Lung (tissue), 9 donors: ENCODE measurements at regions not wholly inside any gene's neighbourhood (a gene's known extent, or its start where the extent isn't known, plus 50 kb on each side); places are given as distances from the start of the nearest gene placed in this dataset.
"Not testable (repeated sequence)": the region's sequence is repeated elsewhere in the genome, so short reads cannot be mapped to it uniquely, and the experiment has no call there.

Experiments
- ATAC-seq: fragments of 200-7000 bp; cut with Tn5 transposase; one replicate; pipeline ENCODE4 v1.9.1; 2020; ENCODE audit warnings: moderate number of reproducible peaks; ENCODE audit not compliant: insufficient read depth, low FRiP score
- DNase-seq, 3 donors: peaks; one replicate each; pipeline ENCODE4 v3.0.0-alpha.2; 2013 to 2017
- H3K27ac ChIP-seq, 2 donors: one replicate each; pipeline ENCODE4 v1.5.1; 2013; ENCODE audit warnings: mild to moderate bottlenecking in 2 of 2, moderate library complexity in 2 of 2, control low read depth in 1 of 2, inconsistent platforms in 1 of 2, low read depth in 1 of 2, low read length in 1 of 2
- H3K27me3 ChIP-seq, 3 donors: one replicate each; pipeline ENCODE4 v1.5.1; 2013; ENCODE audit warnings: low read length in 2 of 3; ENCODE audit not compliant: control insufficient read depth in 3 of 3, insufficient read depth in 3 of 3
- H3K36me3 ChIP-seq, 4 donors: one replicate each; pipeline ENCODE4 v1.5.1; 2013; ENCODE audit warnings: low read length in 4 of 4, mild to moderate bottlenecking in 1 of 4, moderate library complexity in 1 of 4; ENCODE audit not compliant: control insufficient read depth in 4 of 4, insufficient read depth in 4 of 4
- H3K4me1 ChIP-seq, 5 donors: one replicate each; pipeline ENCODE4 v1.5.1; 2013; ENCODE audit warnings: low read length in 5 of 5, mild to moderate bottlenecking in 2 of 5, moderate library complexity in 1 of 5; ENCODE audit not compliant: control insufficient read depth in 5 of 5, insufficient read depth in 5 of 5
- H3K4me3 ChIP-seq: one replicate; pipeline ENCODE4 v1.5.1; 2013; ENCODE audit warnings: mild to moderate bottlenecking, control low read depth, moderate library complexity
- H3K9ac ChIP-seq, 2 donors: one replicate each; pipeline ENCODE4 v1.5.1; 2013; ENCODE audit warnings: low read length in 2 of 2, control low read depth in 1 of 2; ENCODE audit not compliant: insufficient read depth in 1 of 2
- H3K9me3 ChIP-seq, 4 donors: one replicate each; pipeline ENCODE4 v1.5.1; 2013; ENCODE audit warnings: low read length in 3 of 4, mild to moderate bottlenecking in 1 of 4, moderate library complexity in 1 of 4; ENCODE audit not compliant: control insufficient read depth in 4 of 4, insufficient read depth in 3 of 4
- WGBS, 2 donors: extraction: QIAGEN DNeasy Blood & Tissue Kit; methylation state at CpG; one replicate each; pipeline ENCODE4 v1.1.7; 2013; 5-methylcytosine and 5-hydroxymethylcytosine counted together
- donor health status: Bipolar disorder and iron deficiency.
- donor health status: healthy.
- donor health status: DM: yes; HTN: yes; CAD: no.

DNA sequence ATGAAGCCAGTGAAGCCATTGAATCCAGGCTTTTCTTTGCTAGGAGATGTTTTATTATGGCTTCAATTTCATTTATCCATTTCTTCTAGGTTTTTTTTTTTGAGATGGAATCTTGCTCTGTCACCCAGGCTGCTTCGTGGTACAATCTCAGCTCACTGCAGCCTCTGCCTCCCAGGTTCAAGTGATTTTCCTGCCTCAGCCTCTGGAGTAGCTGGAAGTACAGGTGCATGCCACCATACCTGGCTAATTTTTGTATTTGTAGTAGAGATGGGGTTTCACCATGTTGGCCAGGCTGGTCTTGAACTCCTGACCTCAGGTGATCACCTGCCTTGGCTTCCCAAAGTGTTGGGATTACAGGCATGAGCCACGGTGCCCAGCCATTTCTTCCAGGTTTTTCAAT is 171.6 kb downstream of the CWH43 start:
- not testable (repeated sequence) for ATAC-seq, DNase-seq, H3K27me3 ChIP-seq, H3K4me1 ChIP-seq, H3K9ac ChIP-seq, H3K36me3 ChIP-seq, H3K4me3 ChIP-seq, H3K27ac ChIP-seq
- H3K9me3 ChIP-seq: peaks cover 4 to 31% (median 22%) of the 10 kb centered on the region in 4 donors
- WGBS, 2 donors: 42 to 57% methylated on average over 1 to 2 of the region's 2 CpGs

DNA sequence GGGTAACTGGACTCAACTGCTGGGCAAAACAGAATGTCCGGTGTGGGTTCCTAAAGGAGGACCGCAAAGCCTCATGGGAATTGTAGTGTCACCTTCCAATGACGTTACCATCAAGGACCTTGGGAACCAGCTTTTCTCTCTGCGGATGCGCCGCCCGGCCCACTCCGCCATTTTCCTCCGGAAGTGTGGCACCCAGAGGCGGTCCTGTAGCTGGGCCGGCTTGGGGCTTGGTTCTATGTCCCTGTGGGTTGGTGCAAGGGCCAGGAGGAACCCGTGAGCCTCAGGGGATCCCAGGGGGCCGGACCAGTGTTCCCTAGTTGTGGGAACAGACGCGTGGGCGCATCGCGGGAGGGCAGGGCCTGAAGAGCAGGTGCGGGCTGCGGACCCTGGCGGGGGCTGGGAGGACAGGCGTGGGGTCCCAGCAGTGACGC is 175.1 kb downstream of the CWH43 start:
- H3K27me3 ChIP-seq, H3K27ac ChIP-seq, H3K36me3 ChIP-seq, H3K9me3 ChIP-seq, H3K4me3 ChIP-seq, H3K9ac ChIP-seq, DNase-seq, H3K4me1 ChIP-seq, ATAC-seq: not testable (repeated sequence)
- 79 to 80% methylated on average over 22 to 23 of the region's 23 CpGs for WGBS, 2 donors

DNA sequence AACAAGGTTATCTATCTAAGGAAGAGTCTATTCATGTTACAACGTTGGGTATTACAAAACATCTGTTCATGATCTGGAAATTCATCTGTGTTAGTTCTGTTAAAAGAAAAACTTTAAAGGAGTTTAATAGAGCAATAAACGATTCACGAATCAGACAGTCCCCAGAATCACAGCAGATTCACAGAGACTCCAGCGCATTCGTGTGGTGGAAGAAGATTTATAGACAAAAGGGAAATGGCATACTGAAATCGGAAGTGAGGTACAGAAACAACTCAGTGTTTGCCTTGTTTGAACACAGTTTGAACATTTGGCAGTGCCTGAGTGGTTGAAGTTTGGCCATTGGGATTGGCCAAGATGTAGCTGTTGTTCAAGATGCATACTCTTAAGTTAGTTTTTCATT is 178.8 kb downstream of the CWH43 start:
- not testable (repeated sequence) for H3K4me1 ChIP-seq, H3K27ac ChIP-seq, H3K9me3 ChIP-seq, DNase-seq, H3K9ac ChIP-seq, H3K4me3 ChIP-seq, ATAC-seq, H3K27me3 ChIP-seq, H3K36me3 ChIP-seq
- WGBS, 2 donors: 49 to 61% methylated on average over 6 of the region's 6 CpGs

DNA sequence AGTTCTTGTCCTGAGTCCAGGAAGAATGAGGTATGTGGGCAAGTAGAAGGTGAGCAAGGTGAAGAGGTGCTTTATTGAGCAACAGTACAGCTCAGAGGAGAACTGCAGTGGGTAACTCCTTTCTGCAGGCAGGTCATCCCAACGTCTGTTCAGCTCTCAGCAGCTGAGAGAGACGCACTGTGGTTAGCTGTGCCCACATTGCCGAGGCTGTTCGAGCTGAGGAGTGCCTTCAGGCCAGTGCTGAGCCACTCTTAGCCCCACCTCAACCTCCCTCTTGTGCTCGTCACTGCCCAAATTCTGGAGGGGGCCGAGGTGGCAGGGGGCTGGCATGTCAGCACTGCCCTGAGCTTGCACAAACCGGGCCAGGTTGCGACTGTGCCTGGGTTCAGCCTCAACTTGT is 191.8 kb downstream of the CWH43 start:
- ATAC-seq, H3K4me1 ChIP-seq, H3K27me3 ChIP-seq, H3K9ac ChIP-seq, H3K36me3 ChIP-seq, DNase-seq, H3K4me3 ChIP-seq, H3K9me3 ChIP-seq, H3K27ac ChIP-seq: not testable (repeated sequence)
- 71 to 76% methylated on average over 8 of the region's 8 CpGs for WGBS, 2 donors

DNA sequence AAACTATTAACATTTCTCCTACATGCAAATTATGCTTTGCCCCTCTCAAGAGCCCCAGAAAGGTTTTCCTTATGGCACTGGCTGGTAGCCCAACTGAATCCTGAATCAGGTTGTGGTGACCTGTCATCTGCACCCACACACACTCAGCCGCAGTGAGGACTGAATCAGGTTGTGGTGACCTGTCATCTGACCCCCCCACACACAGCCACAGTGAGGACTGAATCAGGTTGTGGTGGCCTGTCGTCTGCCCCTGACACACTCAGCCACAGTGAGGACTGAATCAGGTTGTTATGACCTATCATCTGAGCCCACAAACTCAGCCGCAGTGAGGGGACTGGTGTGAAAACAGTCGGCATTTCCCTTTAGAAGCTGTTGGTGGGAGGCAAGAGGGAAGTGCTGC is 195.0 kb downstream of the CWH43 start:
- H3K4me1 ChIP-seq, H3K9me3 ChIP-seq, H3K9ac ChIP-seq, H3K27me3 ChIP-seq, H3K27ac ChIP-seq, H3K4me3 ChIP-seq, ATAC-seq, H3K36me3 ChIP-seq, DNase-seq: not testable (repeated sequence)
- WGBS, 2 donors: 78 to 80% methylated on average over 4 of the region's 4 CpGs

DNA sequence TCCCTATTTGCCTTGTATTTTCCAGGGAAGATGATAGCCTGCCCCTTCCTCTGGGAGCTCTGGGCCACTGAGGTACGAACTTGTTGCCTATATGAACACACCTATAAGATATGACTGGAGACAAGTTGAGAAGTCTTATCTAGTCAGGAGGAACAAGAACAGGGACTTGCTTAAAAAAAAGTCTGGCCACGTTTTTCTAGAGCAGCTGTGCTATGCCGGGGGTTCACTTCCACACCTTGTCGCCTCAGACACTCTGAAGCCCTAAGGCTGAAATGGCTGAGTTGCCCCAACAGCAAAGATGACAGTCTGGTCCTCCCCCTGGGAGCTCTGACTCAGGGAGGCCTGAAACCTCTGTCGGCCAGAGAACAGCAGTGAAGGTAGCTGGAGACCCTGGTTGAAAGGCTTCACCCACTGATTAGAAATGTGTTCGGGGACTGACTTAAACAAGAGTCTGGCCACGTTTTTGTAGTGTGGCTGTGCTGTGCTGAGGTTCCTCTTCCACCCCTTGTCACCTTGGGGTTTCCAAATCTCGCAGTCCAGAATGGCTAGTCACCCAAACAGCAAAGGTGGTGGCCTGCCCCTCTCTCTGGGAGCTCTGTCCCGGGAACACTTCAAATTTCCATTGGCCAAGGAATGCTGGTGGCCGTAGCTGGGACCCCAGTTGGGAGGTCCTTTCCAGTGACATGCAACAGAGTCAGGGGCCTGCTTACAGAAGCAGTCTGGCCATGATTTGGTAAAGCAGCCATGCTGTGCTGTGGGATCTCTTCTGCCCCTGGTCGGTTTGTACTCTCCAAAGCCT is 225.5 kb downstream of the CWH43 start:
- not testable (repeated sequence) for H3K36me3 ChIP-seq, ATAC-seq, H3K4me1 ChIP-seq, H3K4me3 ChIP-seq, H3K27ac ChIP-seq, DNase-seq, H3K9ac ChIP-seq, H3K27me3 ChIP-seq
- 56 to 60% methylated on average over 11 of the region's 11 CpGs for WGBS, 2 donors
- peaks cover 0 to 19% (median 9%) of the 10 kb centered on the region in 4 donors for H3K9me3 ChIP-seq

DNA sequence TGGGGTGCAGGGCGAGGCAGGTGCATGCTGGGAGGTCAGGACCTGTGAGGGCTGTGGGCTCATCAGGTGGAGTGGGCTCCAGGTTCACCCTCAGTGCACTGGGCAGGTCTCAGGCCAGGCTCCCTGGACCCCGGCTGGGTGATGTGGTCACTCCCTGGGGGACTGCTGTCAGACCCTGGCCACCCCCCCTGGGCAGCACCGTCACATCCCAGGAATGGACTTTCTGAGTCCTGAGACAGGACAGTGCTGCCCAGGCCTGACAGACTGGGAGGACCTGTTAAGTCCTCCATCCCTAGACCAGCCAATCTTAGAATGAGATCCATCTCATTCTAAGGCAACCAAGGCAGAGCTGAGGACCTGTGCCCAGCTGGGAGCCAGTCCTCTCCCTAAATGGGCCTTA is 227.2 kb downstream of the CWH43 start:
- not testable (repeated sequence) for H3K9ac ChIP-seq, H3K4me1 ChIP-seq, H3K36me3 ChIP-seq, H3K4me3 ChIP-seq, H3K27ac ChIP-seq, H3K27me3 ChIP-seq, DNase-seq, ATAC-seq
- WGBS, 2 donors: 42 to 45% methylated on average over 3 of the region's 3 CpGs
- peaks cover 0 to 32% (median 9%) of the 10 kb centered on the region in 4 donors for H3K9me3 ChIP-seq

DNA sequence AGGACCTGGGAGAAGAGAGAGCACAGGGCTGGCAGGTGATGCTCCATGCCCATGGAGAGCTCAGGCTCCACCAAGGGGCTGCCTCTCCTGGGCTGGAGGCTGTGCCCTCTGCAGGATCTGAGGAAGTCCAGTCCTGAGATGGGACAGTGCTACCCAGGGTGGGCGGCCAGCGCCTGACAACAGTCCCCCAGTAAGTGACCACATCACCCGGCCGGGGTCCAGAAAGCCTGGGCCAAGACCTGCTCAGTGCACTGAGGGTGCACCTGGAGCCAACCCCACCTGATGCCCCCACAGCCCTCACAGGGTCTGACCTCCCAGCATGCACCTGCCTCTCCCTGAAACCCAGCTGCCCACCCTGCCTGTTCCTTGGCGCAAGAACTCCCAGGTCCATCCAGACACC is 227.7 kb downstream of the CWH43 start:
- not testable (repeated sequence) for H3K27ac ChIP-seq, ATAC-seq, H3K4me1 ChIP-seq, H3K9ac ChIP-seq, H3K27me3 ChIP-seq, DNase-seq, H3K4me3 ChIP-seq, H3K36me3 ChIP-seq
- peaks cover 0 to 32% (median 9%) of the 10 kb centered on the region in 4 donors for H3K9me3 ChIP-seq
- WGBS, 2 donors: 89 to 92% methylated on average over 5 of the region's 5 CpGs
